ENCODE measurements at regions not wholly inside any gene's neighbourhood (a gene's known extent, or its start where the extent isn't known, plus 50 kb on each side); places are given as distances from the start of the nearest gene placed in this dataset.

DNA sequence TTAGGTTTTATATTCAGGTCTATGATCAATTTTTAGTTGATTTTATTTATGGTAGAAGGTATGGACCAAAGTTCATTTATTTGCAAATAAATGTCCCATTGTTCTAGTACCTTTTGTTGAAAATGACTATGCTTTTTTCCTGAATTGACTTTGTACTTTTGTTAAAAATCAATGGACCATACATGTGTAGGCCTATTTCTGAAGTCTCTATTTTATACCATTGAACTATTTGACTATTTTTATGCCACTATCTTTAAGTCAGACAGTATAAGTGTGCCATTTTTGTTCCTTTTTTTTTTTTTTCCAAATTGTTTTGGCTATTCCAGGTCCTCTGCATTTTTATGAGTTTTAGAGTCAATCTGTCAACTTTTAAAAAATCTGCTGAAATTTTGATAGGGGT lies 73.6 kb upstream of the UGP2 start:
- DNase-seq (ENCODE audit: low spot score), result no peak
- in situ Hi-C loops (cut with HindIII; ENCODE audit: low sequenced_read_pairs), result no loop called here

GRCh38 chr2:63769915-63770314 lies 71.8 kb upstream of the UGP2 start:
- in situ Hi-C loops (cut with HindIII; ENCODE audit: low sequenced_read_pairs), result no loop called here
- no peak for DNase-seq (ENCODE audit: low spot score)

- DNase-seq (ENCODE audit: low spot score), result no peak
- in situ Hi-C loops (cut with HindIII; ENCODE audit: low sequenced_read_pairs), result no loop called here
Observed at GRCh38 chr2:63772061-63772460, 69.6 kb upstream of the UGP2 start.

DNA sequence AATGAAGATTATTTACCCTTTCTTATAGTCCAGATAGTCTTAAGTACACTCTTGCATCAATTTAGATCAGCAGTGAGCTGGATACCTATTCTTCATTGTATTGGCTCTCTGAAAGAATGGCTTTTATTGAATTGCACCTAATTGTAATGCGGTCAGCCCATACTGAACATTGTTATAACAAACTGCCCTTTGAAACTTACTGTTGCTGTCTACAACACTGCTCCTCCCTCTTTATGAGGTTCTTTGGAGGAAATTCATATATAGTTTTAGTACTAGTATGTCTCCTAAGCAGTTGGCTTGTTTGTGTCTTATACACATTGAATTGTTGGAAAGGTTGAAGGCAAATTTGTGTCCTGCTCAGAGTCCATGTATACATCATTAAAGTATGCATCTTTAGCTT lies 66.5 kb upstream of the UGP2 start:
- DNase-seq (ENCODE audit: low spot score), result no peak
- in situ Hi-C loops (cut with HindIII; ENCODE audit: low sequenced_read_pairs), result no loop called here

DNA sequence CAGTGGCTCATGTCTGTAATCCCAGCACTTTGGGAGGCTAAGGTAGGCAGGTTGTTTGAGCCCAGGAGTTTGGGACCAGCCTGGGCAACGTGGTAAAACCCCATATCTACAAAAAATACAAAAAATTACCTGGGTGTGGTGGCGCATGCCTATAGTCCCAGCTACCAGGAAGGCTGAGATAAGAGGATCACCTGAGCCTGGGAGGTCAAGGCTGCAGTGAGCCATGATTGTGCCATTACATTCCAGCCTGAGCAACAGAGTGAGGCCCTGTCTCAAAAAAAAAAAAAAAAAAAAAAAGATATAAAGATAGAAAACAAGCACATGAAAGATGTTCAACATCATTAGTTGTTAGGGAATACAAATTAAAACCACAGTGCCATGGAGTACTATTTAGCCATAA lies 65.3 kb upstream of the UGP2 start:
- DNase-seq (ENCODE audit: low spot score), result no peak
- in situ Hi-C loops (cut with HindIII; ENCODE audit: low sequenced_read_pairs), result no loop called here

GRCh38 chr2:63777816-63778215 lies 63.9 kb upstream of the UGP2 start:
- no peak for DNase-seq (ENCODE audit: low spot score)
- in situ Hi-C loops (cut with HindIII; ENCODE audit: low sequenced_read_pairs), result no loop called here

DNA sequence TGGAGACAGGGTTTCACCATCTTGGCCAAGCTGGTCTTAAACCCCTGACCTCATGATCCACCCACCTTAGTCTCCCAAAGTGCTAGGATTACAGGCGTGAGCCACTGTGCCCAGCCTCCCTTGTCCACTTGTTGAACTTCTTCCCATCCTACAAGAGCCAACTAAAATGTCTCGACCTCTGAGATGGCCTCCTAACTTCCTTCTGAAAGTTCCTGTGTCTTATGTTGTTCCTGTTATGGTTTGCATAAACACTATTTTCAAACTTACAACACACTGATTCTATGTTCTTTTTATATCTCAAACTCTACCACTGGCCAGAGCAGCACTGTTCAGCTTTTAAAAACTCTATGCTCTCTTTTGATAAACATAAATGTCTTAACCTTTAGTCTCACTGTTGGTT lies 63.3 kb upstream of the UGP2 start:
- in situ Hi-C loops (cut with HindIII; ENCODE audit: low sequenced_read_pairs), result no loop called here
- DNase-seq (ENCODE audit: low spot score), result no peak

DNA sequence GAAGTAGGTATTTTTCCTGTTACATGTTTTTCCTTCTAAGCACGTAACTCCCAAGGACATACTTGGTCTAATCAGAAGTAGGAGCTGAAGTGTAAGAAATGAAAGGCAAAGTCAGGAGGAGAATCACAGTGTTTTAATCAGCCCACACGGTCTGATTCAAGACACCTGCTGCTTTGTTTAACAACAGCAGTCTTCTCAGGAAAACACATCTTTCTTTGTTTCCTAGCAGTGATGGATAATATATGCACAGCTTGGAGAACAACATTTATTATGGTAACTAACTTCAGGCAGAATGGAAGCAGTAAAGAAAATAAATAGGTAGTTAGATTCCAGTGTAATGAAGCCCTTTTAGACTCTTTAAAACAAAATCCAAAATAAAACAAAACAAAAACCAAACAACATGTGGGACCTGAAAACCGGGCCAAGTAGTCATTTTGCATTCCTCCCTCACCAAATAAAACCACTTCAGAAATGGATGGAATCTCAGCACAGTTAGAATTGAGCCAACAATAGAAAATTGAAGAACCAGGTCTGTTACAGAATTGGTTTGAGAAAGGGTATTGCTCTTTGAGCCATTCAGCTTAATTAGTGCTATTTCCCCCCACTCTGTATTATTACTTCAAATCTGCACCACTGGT lies 61.1 kb upstream of the UGP2 start:
- in situ Hi-C loops (cut with HindIII; ENCODE audit: low sequenced_read_pairs), result no loop called here
- no peak for DNase-seq (ENCODE audit: low spot score)

DNA sequence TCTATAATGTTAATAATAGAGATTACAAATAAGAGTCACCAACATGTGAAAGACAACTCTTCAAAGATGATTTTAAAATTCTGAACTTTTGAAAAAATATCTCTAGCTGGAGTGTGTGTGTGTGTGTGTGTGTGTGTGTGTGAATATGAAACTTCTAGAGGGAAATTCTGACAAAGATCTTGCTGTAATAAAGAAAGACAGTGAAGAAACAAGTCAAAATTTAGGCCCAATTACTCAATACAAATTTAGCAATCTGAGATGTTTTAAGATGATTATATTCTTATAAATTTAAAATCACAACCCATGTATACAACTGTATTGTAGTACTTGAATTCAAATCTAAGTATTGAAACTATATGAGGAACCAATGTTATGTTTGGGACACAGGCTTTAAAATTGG lies 57.2 kb upstream of the UGP2 start:
- in situ Hi-C loops (cut with HindIII; ENCODE audit: low sequenced_read_pairs), result no loop called here
- no peak for DNase-seq (ENCODE audit: low spot score)

DNA sequence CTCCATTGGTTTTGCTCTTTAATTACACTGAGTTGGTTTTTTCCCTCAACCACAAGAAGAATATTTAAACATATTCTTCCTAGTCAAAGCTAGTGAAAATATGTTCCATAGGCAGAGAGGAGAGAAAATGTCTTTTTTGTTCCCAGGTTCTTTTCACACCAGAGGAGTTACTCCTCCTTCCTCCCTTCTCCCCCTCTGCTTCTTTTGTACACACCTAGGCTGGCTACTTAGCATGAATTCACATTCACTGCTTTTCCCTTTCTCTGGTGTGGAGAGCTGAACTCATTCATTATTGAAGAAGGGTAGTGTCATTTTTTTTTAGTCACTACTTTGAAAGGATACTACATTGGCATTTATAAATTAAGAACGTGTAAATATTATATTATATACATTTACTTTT lies 56.6 kb upstream of the UGP2 start:
- DNase-seq (ENCODE audit: low spot score), result no peak
- in situ Hi-C loops (cut with HindIII; ENCODE audit: low sequenced_read_pairs), result no loop called here

DNA sequence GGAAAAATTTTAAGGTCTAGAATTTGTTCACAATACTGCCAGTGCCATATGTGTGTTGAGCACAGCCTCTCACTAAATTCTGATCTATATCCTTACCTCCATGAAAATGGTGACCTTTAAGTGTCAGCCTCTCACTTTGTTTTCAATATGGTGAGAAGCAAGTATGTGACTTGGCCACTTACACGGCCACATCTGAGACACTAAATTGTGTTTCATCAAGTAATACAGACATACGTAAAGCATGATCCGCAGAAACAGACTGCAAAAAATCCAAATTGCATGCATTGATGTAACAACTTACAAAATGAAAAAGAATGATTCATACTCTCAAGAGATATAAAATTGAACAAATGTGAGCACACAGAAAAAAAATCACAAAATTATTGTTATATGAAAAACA lies 55.2 kb upstream of the UGP2 start:
- in situ Hi-C loops (cut with HindIII; ENCODE audit: low sequenced_read_pairs), result no loop called here
- DNase-seq (ENCODE audit: low spot score), result no peak

DNA sequence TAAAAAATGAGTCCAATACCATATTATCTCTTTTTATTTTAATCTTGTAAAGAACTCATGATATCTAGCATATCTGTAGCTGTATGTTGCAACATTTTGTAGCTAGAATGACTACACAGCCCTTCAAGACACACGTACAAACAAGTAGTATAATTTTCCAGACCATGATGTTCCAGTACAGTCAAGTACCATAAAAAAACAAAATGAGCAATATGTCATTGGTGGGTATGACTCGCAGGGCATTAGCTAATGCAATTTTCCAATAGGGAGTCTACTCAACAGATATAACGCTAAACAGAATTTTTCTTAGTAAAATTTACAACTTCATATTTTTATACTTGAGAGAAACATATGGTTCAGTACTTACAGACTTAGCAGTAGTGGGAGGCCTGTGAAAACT lies 53.6 kb upstream of the UGP2 start:
- no peak for DNase-seq (ENCODE audit: low spot score)
- in situ Hi-C loops (cut with HindIII; ENCODE audit: low sequenced_read_pairs), result no loop called here

- in situ Hi-C loops (cut with HindIII; ENCODE audit: low sequenced_read_pairs), result no loop called here
- DNase-seq (ENCODE audit: low spot score), result no peak
Observed at GRCh38 chr2:63789338-63790020, 52.2 kb upstream of the UGP2 start.

DNA sequence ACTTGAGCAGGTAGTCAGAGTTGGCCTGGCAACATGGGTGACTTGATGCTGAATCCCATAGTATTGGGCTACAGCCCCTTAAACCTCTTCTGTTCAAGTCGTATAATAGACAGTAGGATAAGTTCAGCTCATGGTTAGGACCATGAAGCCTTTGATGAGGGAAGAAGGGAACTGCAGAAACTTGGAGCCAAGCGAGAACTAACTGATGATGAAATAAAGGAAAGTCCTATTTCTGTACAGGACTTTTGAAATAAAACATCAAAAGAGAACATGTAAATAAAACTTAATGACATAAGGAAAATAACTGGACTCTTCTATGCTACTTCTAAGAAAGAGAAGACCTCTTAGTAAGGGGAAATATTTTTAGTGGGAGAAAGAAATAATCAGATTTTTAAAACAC lies 51.2 kb upstream of the UGP2 start:
- in situ Hi-C loops (cut with HindIII; ENCODE audit: low sequenced_read_pairs), result no loop called here

GRCh38 chr2:63790906-63791305 lies 50.8 kb upstream of the UGP2 start:
- in situ Hi-C loops (cut with HindIII; ENCODE audit: low sequenced_read_pairs), result no loop called here
- DNase-seq (ENCODE audit: low spot score), result no peak

More for the DNA sequence above, 51.2 kb upstream of the UGP2 start:
- no peak for DNase-seq (ENCODE audit: low spot score)

GRCh38 chr2:63791387-63791786 lies 50.3 kb upstream of the UGP2 start:
- DNase-seq (ENCODE audit: low spot score), result no peak
- in situ Hi-C loops (cut with HindIII; ENCODE audit: low sequenced_read_pairs), result no loop called here

All from G401 (cell line).